SK-N-SH treated with all-trans-retinoic acid at 6 μM for 48 hours (cell line): ENCODE measurements at regions not wholly inside any gene's neighbourhood (a gene's known extent, or its start where the extent isn't known, plus 50 kb on each side); places are given as distances from the start of the nearest gene placed in this dataset.

Source experiments
- ATAC-seq: fragments of 200-7000 bp; cut with Tn5 transposase; 3 replicates; pipeline ENCODE4 v1.9.1; 2020; ENCODE audit warnings: mild to moderate bottlenecking, moderate library complexity
- BACH2 ChIP-seq: fragments of 250-450 bp; sonication (Bioruptor Pico); IDR thresholded peaks from 2 replicates; pipeline ENCODE4 v1.9.0; 2021; ENCODE audit warnings: mild to moderate bottlenecking, borderline replicate concordance
- CREB5 ChIP-seq: fragments of 250-450 bp; sonication (Bioruptor Pico); IDR thresholded peaks from 2 replicates; pipeline ENCODE4 v1.5.1; 2020; ENCODE audit warnings: low read depth, mild to moderate bottlenecking, moderate library complexity
- CSDC2 ChIP-seq: fragments of 250-450 bp; sonication (Bioruptor Pico); IDR thresholded peaks from 2 replicates; pipeline ENCODE4 v1.5.0; 2020; ENCODE audit warnings: mild to moderate bottlenecking, moderate library complexity
- CSRNP3 ChIP-seq: fragments of 250-450 bp; sonication (Bioruptor Pico); IDR thresholded peaks from 2 replicates; pipeline ENCODE4 v1.5.1; 2021; ENCODE audit warnings: mild to moderate bottlenecking, moderate library complexity
- ESRRG ChIP-seq: fragments of 250-450 bp; sonication (Bioruptor Pico); IDR thresholded peaks from 2 replicates; pipeline ENCODE4 v1.6.1; 2021; ENCODE audit warnings: mild to moderate bottlenecking
- GLIS3 ChIP-seq: fragments of 250-450 bp; sonication (Bioruptor Pico); IDR thresholded peaks from 2 replicates; pipeline ENCODE4 v1.5.0; 2020; ENCODE audit warnings: mild to moderate bottlenecking, moderate library complexity
- ISL1 ChIP-seq: fragments of 250-450 bp; sonication (Bioruptor Pico); IDR thresholded peaks from 2 replicates; pipeline ENCODE4 v2.1.2; 2022; ENCODE audit warnings: mild to moderate bottlenecking, moderate library complexity
- OSR1 ChIP-seq: fragments of 250-450 bp; sonication (Bioruptor Pico); IDR thresholded peaks from 2 replicates; pipeline ENCODE4 v1.8.0; 2022; ENCODE audit warnings: moderate library complexity, mild to moderate bottlenecking, inconsistent platforms
- POU6F1 ChIP-seq: fragments of 250-450 bp; sonication (Bioruptor Pico); IDR thresholded peaks from 2 replicates; pipeline ENCODE4 v1.8.0; 2021; ENCODE audit warnings: low read depth, mild to moderate bottlenecking, moderate library complexity, borderline replicate concordance
- PPARA ChIP-seq: fragments of 250-450 bp; sonication (Bioruptor Pico); IDR thresholded peaks from 2 replicates; pipeline ENCODE4 v1.5.0; 2020; ENCODE audit warnings: mild to moderate bottlenecking, borderline replicate concordance
- RARB ChIP-seq: fragments of 250-450 bp; sonication (Bioruptor Pico); IDR thresholded peaks from 2 replicates; pipeline ENCODE4 v1.8.0; 2021; ENCODE audit warnings: mild to moderate bottlenecking, moderate library complexity
- SNAI2 ChIP-seq: fragments of 250-450 bp; sonication (Bioruptor Pico); IDR thresholded peaks from 2 replicates; pipeline ENCODE4 v1.5.0; 2020; ENCODE audit warnings: mild to moderate bottlenecking, moderate library complexity
- TCF4 ChIP-seq: fragments of 250-450 bp; sonication (Bioruptor Pico); IDR thresholded peaks from 2 replicates; pipeline ENCODE4 v1.8.0; 2021; ENCODE audit warnings: mild to moderate bottlenecking, moderate library complexity, borderline replicate concordance
- TOX ChIP-seq: fragments of 250-450 bp; sonication (Bioruptor Pico); IDR thresholded peaks from 2 replicates; pipeline ENCODE4 v1.8.0; 2021; ENCODE audit warnings: mild to moderate bottlenecking, moderate library complexity, borderline replicate concordance
- TSHZ2 ChIP-seq: fragments of 250-450 bp; sonication (Bioruptor Pico); IDR thresholded peaks from 2 replicates; pipeline ENCODE4 v1.5.0; 2020; ENCODE audit warnings: mild to moderate bottlenecking, moderate library complexity
- ZC3H10 ChIP-seq: fragments of 250-450 bp; sonication (Bioruptor Pico); IDR thresholded peaks from 2 replicates; pipeline ENCODE4 v1.5.1; 2021; ENCODE audit warnings: mild to moderate bottlenecking, moderate library complexity
- ZFP3 ChIP-seq: fragments of 250-450 bp; sonication (Bioruptor Pico); IDR thresholded peaks from 2 replicates; pipeline ENCODE4 v1.5.0; 2020; ENCODE audit warnings: mild to moderate bottlenecking, moderate library complexity
- ZFP30 ChIP-seq: fragments of 450-650 bp; formaldehyde crosslinking; IDR thresholded peaks from 2 replicates; pipeline ENCODE4 v1.5.0; 2022; ENCODE audit warnings: mild to moderate bottlenecking, moderate library complexity
- ZNF565 ChIP-seq: fragments of 450-650 bp; formaldehyde crosslinking; conservative IDR thresholded peaks from 2 replicates; pipeline ENCODE4 v1.5.0; 2020; ENCODE audit warnings: low read depth, mild to moderate bottlenecking, moderate library complexity
- ZNF70 ChIP-seq: fragments of 450-650 bp; formaldehyde crosslinking; IDR thresholded peaks from 2 replicates; pipeline ENCODE4 v1.5.0; 2020; ENCODE audit warnings: mild to moderate bottlenecking, moderate library complexity
- ZNF8 ChIP-seq: fragments of 450-650 bp; formaldehyde crosslinking; IDR thresholded peaks from 2 replicates; pipeline ENCODE4 v1.5.0; 2020; ENCODE audit warnings: mild to moderate bottlenecking, moderate library complexity

GRCh38 chr1:96365596-96366390 lies 355.8 kb upstream of the PTBP2 start:
- no peak for ATAC-seq
- no peak for TF ChIP-seq ESRRG
- TF ChIP-seq, all 23 proteins: peak for 0

GRCh38 chr1:96366516-96366915 lies 355.1 kb upstream of the PTBP2 start:
- TF ChIP-seq CSRNP3 (CRISPR knock-in tag), result no peak
- no peak for TF ChIP-seq CSDC2 (CRISPR knock-in tag)
- TF ChIP-seq GLIS3 (CRISPR knock-in tag), result no peak
- no peak for TF ChIP-seq ZNF565
- 0 out of 2 replicates have a peak, but pooled peaks have one; percentile 18 for TF ChIP-seq ISL1 (CRISPR knock-in tag)
- ATAC-seq, result no peak

GRCh38 chr1:96367791-96368190 lies 353.8 kb upstream of the PTBP2 start:
- TF ChIP-seq CREB5 (CRISPR knock-in tag), result no peak
- no peak for TF ChIP-seq PPARA (CRISPR knock-in tag)
- TF ChIP-seq ZC3H10 (CRISPR knock-in tag), result no peak
- no peak for TF ChIP-seq BACH2 (CRISPR knock-in tag)
- TF ChIP-seq SNAI2 (CRISPR knock-in tag), result no peak
- no peak for TF ChIP-seq TOX
- no peak for TF ChIP-seq ESRRG
- no peak for TF ChIP-seq OSR1
- no peak for TF ChIP-seq RARB (CRISPR knock-in tag)
- no peak for TF ChIP-seq ISL1 (CRISPR knock-in tag)
- TF ChIP-seq ZNF70, result no peak
- no peak for TF ChIP-seq POU6F1 (CRISPR knock-in tag)
- TF ChIP-seq TSHZ2 (CRISPR knock-in tag), result no peak
- no peak for TF ChIP-seq ZNF8 (CRISPR knock-in tag)
- TF ChIP-seq ZNF565, result no peak
- TF ChIP-seq ZFP30 (CRISPR knock-in tag), result no peak
- TF ChIP-seq ZFP3 (CRISPR knock-in tag), result no peak
- TF ChIP-seq TCF4, result no peak

GRCh38 chr1:96370757-96371156 lies 350.8 kb upstream of the PTBP2 start:
- peak; percentile 93 for ATAC-seq
- peak; percentile 61 for TF ChIP-seq ISL1 (CRISPR knock-in tag)
- TF ChIP-seq GLIS3 (CRISPR knock-in tag), result no peak
- TF ChIP-seq, all 23 proteins: peak for 1

More at GRCh38 chr1:96367791-96368190, 353.8 kb upstream of the PTBP2 start:
- no peak for ATAC-seq

GRCh38 chr1:96372881-96373280 lies 348.7 kb upstream of the PTBP2 start:
- ATAC-seq, result no peak
- TF ChIP-seq CREB5 (CRISPR knock-in tag) (no peak), ZFP3 (CRISPR knock-in tag) (no peak), RARB (CRISPR knock-in tag) (no peak), PPARA (CRISPR knock-in tag) (no peak), ZNF8 (CRISPR knock-in tag) (no peak), ZC3H10 (CRISPR knock-in tag) (no peak), SNAI2 (CRISPR knock-in tag) (no peak), TSHZ2 (CRISPR knock-in tag) (no peak), POU6F1 (CRISPR knock-in tag) (no peak), CSDC2 (CRISPR knock-in tag) (no peak)
